Gastroesophageal sphincter (tissue), 3 donors: ENCODE measurements at regions not wholly inside any gene's neighbourhood (a gene's known extent, or its start where the extent isn't known, plus 50 kb on each side); places are given as distances from the start of the nearest gene placed in this dataset.

Experiments
- CTCF ChIP-seq, 4 experiments: fragments of 200-600 bp in 2 of 4; fragments of 450-650 bp in 2 of 4; sonication (generic) in 1 of 4; IDR thresholded peaks; one replicate each; pipeline ENCODE4 v1.5.1; 2017 to 2019; ENCODE audit warnings: antibody characterized with exemption in 4 of 4, mild to moderate bottlenecking in 2 of 4, moderate library complexity in 2 of 4
- POLR2AphosphoS5 ChIP-seq: sonication (generic); formaldehyde crosslinking; IDR thresholded peaks from one replicate; pipeline ENCODE4 v1.6.1; 2017; ENCODE audit warnings: antibody characterized with exemption

- no peak for TF ChIP-seq POLR2AphosphoS5
- TF ChIP-seq CTCF (IDR thresholded peaks at IDR 0.05), result no peak
Measured at GRCh38 chr15:47129033-47129432, 588.3 kb upstream of the SEMA6D start.
